Suprapubic skin (tissue), 4 donors: ENCODE measurements at regions not wholly inside any gene's neighbourhood (a gene's known extent, or its start where the extent isn't known, plus 50 kb on each side); places are given as distances from the start of the nearest gene placed in this dataset.

Experiments
- CTCF ChIP-seq, 2 donors: fragments of 200-600 bp in 1 of 2; fragments of 450-650 bp in 1 of 2; sonication (generic) in 1 of 2; IDR thresholded peaks; one replicate each; pipeline ENCODE4 v1.5.1; 2016 to 2019; ENCODE audit warnings: antibody characterized with exemption in 2 of 2, mild to moderate bottlenecking in 1 of 2, moderate library complexity in 1 of 2
- EP300 ChIP-seq: sonication (generic); formaldehyde crosslinking; IDR thresholded peaks from one replicate; pipeline ENCODE4 v1.6.1; 2017; ENCODE audit warnings: antibody characterized with exemption
- POLR2A ChIP-seq, 2 donors: fragments of 450-650 bp; IDR thresholded peaks; one replicate each; pipeline ENCODE4 v1.6.1; 2017; ENCODE audit warnings: antibody characterized with exemption in 2 of 2, mild to moderate bottlenecking in 2 of 2, moderate library complexity in 2 of 2
- POLR2AphosphoS5 ChIP-seq, 3 donors: sonication (generic); formaldehyde crosslinking; IDR thresholded peaks; one replicate each; pipeline ENCODE4 v1.6.1; 2017; ENCODE audit warnings: antibody characterized with exemption in 3 of 3

- no peak for TF ChIP-seq CTCF (IDR thresholded peaks at IDR 0.05)
- no peak for TF ChIP-seq POLR2AphosphoS5 (IDR thresholded peaks at IDR 0.05)
- TF ChIP-seq EP300: no peak
- no peak for TF ChIP-seq POLR2A (IDR thresholded peaks at IDR 0.05)
Observed at GRCh38 chr6:115524821-115525220, 535.9 kb downstream of the FRK start.
